ENCODE measurements at regions not wholly inside any gene's neighbourhood (a gene's known extent, or its start where the extent isn't known, plus 50 kb on each side); places are given as distances from the start of the nearest gene placed in this dataset.

- Histone ChIP-seq H3K27ac (no peak overlapping the region), H3K9me3 (no peaks in the 10 kb centered on the region), H3K4me3 (no peak overlapping the region), H3K4me1 (no peaks in the 10 kb centered on the region), H3K36me3 (no peaks in the 10 kb centered on the region), H3K27me3 (no peaks in the 10 kb centered on the region)
- no peak for TF ChIP-seq CTCF (IDR thresholded peaks at IDR 0.05)
- DNase-seq (ENCODE audit: low spot score): no peak
Observed at GRCh38 chr5:10130881-10131280, 118.8 kb downstream of the ATPSCKMT start.

GRCh38 chr5:10126900-10127299, 122.8 kb downstream of the ATPSCKMT start:
- Histone ChIP-seq H3K27ac (no peak overlapping the region), H3K36me3 (no peaks in the 10 kb centered on the region), H3K4me3 (no peak overlapping the region), H3K27me3 (no peaks in the 10 kb centered on the region), H3K9me3 (no peaks in the 10 kb centered on the region), H3K4me1 (no peaks in the 10 kb centered on the region)
- TF ChIP-seq CTCF (IDR thresholded peaks at IDR 0.05): no peak
- DNase-seq (ENCODE audit: low spot score): no peak

GRCh38 chr5:10125116-10125515, 124.6 kb downstream of the ATPSCKMT start:
- Histone ChIP-seq H3K27ac (no peak overlapping the region), H3K36me3 (no peaks in the 10 kb centered on the region), H3K4me3 (no peak overlapping the region), H3K4me1 (no peaks in the 10 kb centered on the region), H3K9me3 (no peaks in the 10 kb centered on the region), H3K27me3 (no peaks in the 10 kb centered on the region)
- no peak for DNase-seq (ENCODE audit: low spot score)
- TF ChIP-seq CTCF (IDR thresholded peaks at IDR 0.05): no peak

- H3K27ac ChIP-seq: no peak overlapping the region
- no peak overlapping the region for H3K4me3 ChIP-seq
- H3K27me3 ChIP-seq: no peaks in the 10 kb centered on the region
- DNase-seq (ENCODE audit: low spot score): no peak
- no peak for TF ChIP-seq CTCF (IDR thresholded peaks at IDR 0.05)
- H3K9me3 ChIP-seq: no peaks in the 10 kb centered on the region
- H3K4me1 ChIP-seq: no peaks in the 10 kb centered on the region
- H3K36me3 ChIP-seq: no peaks in the 10 kb centered on the region
Observed at GRCh38 chr5:10124287-10124686, 125.4 kb downstream of the ATPSCKMT start.

GRCh38 chr5:10123254-10123989, 126.3 kb downstream of the ATPSCKMT start:
- Histone ChIP-seq H3K27me3 (no peaks in the 10 kb centered on the region), H3K36me3 (no peaks in the 10 kb centered on the region), H3K27ac (no peak overlapping the region), H3K9me3 (no peaks in the 10 kb centered on the region), H3K4me1 (no peaks in the 10 kb centered on the region), H3K4me3 (no peak overlapping the region)
- no peak for TF ChIP-seq CTCF (IDR thresholded peaks at IDR 0.05)
- DNase-seq (ENCODE audit: low spot score): no peak

All from right atrium auricular region (tissue), 2 donors.